ENCODE measurements at regions not wholly inside any gene's neighbourhood (a gene's known extent, or its start where the extent isn't known, plus 50 kb on each side); places are given as distances from the start of the nearest gene placed in this dataset.

- 0 out of 2 replicates have a peak, but pooled peaks cover 3% of the 10 kb centered on the region for H3K79me2 ChIP-seq (ENCODE audit: insufficient read depth, low read length)
- no peaks in the 10 kb centered on the region for H3K27me3 Mint-ChIP-seq (ENCODE audit: low read depth)
- H3K27ac Mint-ChIP-seq: no peak overlapping the region
- H2AK5ac ChIP-seq (ENCODE audit: insufficient read length, low read length): no peak overlapping the region
- H3K9me3 Mint-ChIP-seq: peaks cover 0 to 4% of the 10 kb centered on the region in 2 experiments; a peak in 3 of 5 replicates
- no peak overlapping the region for H3K56ac ChIP-seq (ENCODE audit: insufficient read length, low read depth, low read length)
- no peaks in the 10 kb centered on the region for H3K23me2 ChIP-seq (ENCODE audit: insufficient read length, low read depth, low read length, poor library complexity, severe bottlenecking)
- no peak overlapping the region for H3K14ac ChIP-seq (ENCODE audit: insufficient read depth, low read length)
- no peak overlapping the region for H3K4me3 Mint-ChIP-seq
- H2BK15ac ChIP-seq (ENCODE audit: low read depth, low read length): no peak overlapping the region
- DNase-seq: no peak
- H2BK20ac ChIP-seq (ENCODE audit: low read depth, low read length, poor library complexity, severe bottlenecking): no peak overlapping the region
- no peak overlapping the region for H2BK120ac ChIP-seq (ENCODE audit: low read depth, low read length, poor library complexity, severe bottlenecking)
- no peak overlapping the region for H3K18ac ChIP-seq (ENCODE audit: insufficient read length, low read depth, low read length)
- H2BK5ac ChIP-seq (ENCODE audit: insufficient read length, low read length): no peak overlapping the region
- no peak overlapping the region for H3K9ac ChIP-seq (ENCODE audit: extremely low read depth, insufficient read length, low read length)
- peaks cover 2 to 3% of the 10 kb centered on the region in 2 experiments; a peak in 2 of 4 replicates for H3K4me1 Mint-ChIP-seq
- no peak overlapping the region for H3K23ac ChIP-seq (ENCODE audit: insufficient read length, low read depth, low read length)
- peaks cover 0 to 16% (median 3%) of the 10 kb centered on the region in 3 experiments; a peak in 5 of 7 replicates for H3K36me3 Mint-ChIP-seq (ENCODE audit: insufficient read depth in 1 of 3, low read depth in 3 of 3)
- H3K4me2 ChIP-seq (ENCODE audit: insufficient read depth, insufficient read length, low read length): no peak overlapping the region
- no peaks in the 10 kb centered on the region for H4K20me1 ChIP-seq (ENCODE audit: control insufficient read depth, insufficient read depth, insufficient read length)
- no peaks in the 10 kb centered on the region for H3K79me1 ChIP-seq (ENCODE audit: insufficient read depth, low read depth, low read length, poor library complexity, severe bottlenecking)
- no peak overlapping the region for H4K5ac ChIP-seq (ENCODE audit: insufficient read length, low read depth, low read length)
- no peak overlapping the region for H2BK12ac ChIP-seq (ENCODE audit: insufficient read length, low read depth, low read length)
- TF ChIP-seq CTCF (conservative IDR thresholded peaks at IDR 0.05): no peak
- H4K91ac ChIP-seq (ENCODE audit: insufficient read length, low read depth, low read length): no peak overlapping the region
- peaks cover 3% of the 10 kb centered on the region; the same call in 1 of the 2 replicates for H3K4me1 ChIP-seq (ENCODE audit: insufficient read depth, low read length)
- H3K27me3 ChIP-seq (ENCODE audit: insufficient read depth, low read length): no peaks in the 10 kb centered on the region
- no peak overlapping the region for H3K27ac ChIP-seq (ENCODE audit: insufficient read length, low read depth, low read length)
- H3K9me3 ChIP-seq (ENCODE audit: control insufficient read depth, low read depth, low read length): no peaks in the 10 kb centered on the region
- no peak overlapping the region for H4K8ac ChIP-seq (replicated peaks; ENCODE audit: insufficient read length, low read depth, low read length)
- no peak overlapping the region for H2AFZ ChIP-seq (ENCODE audit: low read length)
- no peak overlapping the region for H3T11ph ChIP-seq (ENCODE audit: low read length)
- no peak overlapping the region for H3K4ac ChIP-seq (ENCODE audit: low read depth, low read length)
Measured at GRCh38 chr3:110900576-110900975, 171.0 kb upstream of the NECTIN3 start.

Measured in H9 (cell line).